ENCODE measurements at regions not wholly inside any gene's neighbourhood (a gene's known extent, or its start where the extent isn't known, plus 50 kb on each side); places are given as distances from the start of the nearest gene placed in this dataset.

- Histone ChIP-seq H2AFZ (no peak overlapping the region), H3K27ac (no peak overlapping the region), H3K9me2 (ENCODE audit: insufficient read depth) (no peaks in the 10 kb centered on the region), H3K36me3 (ENCODE audit: low read depth) (no peaks in the 10 kb centered on the region), H3K79me2 (ENCODE audit: low read depth) (no peaks in the 10 kb centered on the region), H3K9me3 (ENCODE audit: insufficient read depth, low read depth) (no peaks in the 10 kb centered on the region), H4K20me1 (ENCODE audit: insufficient read depth) (no peaks in the 10 kb centered on the region), H3K4me3 (no peak overlapping the region), H3K27me3 (ENCODE audit: insufficient read depth, low read depth) (peaks cover 5% of the 10 kb centered on the region; the same call in 1 of the 2 replicates), H3K4me1 (replicated peaks; ENCODE audit: insufficient read depth) (peaks cover 26% of the 10 kb centered on the region), H3F3A (ENCODE audit: insufficient read depth, low read depth) (peaks cover 30% of the 10 kb centered on the region), H3K4me2 (no peak overlapping the region)
- ChIA-PET POLR2A (ENCODE audit: unreplicated experiment) (no interaction called here), CTCF (interaction anchor here (2.4 kb wide), 1 partner anchor 50 kb away, joined by 6 read pairs; no protein-coding TSS in a partner anchor)
- intact Hi-C loops (cut with micrococcal nuclease; ENCODE audit: unreplicated experiment), result no loop called here
- DNase-seq, result no peak
- no peak for TF ChIP-seq EZH2 (IDR thresholded peaks at IDR 0.05; ENCODE audit: low read depth)
- TF ChIP-seq CTCF (conservative IDR thresholded peaks at IDR 0.05), result no peak
- no TSS peak for BruUV-seq (replicated peaks)
Observed at GRCh38 chr9:121596515-121596914, 54.9 kb upstream of the DAB2IP start.

GRCh38 chr9:121597698-121598166 is 53.7 kb upstream of the DAB2IP start:
- H3K79me2 ChIP-seq (ENCODE audit: low read depth), result no peaks in the 10 kb centered on the region
- H3F3A ChIP-seq (ENCODE audit: insufficient read depth, low read depth), result peaks cover 30% of the 10 kb centered on the region
- H3K9me3 ChIP-seq (ENCODE audit: insufficient read depth, low read depth), result no peaks in the 10 kb centered on the region
- H3K4me1 ChIP-seq (replicated peaks; ENCODE audit: insufficient read depth), result peaks cover 26% of the 10 kb centered on the region
- no peaks in the 10 kb centered on the region for H3K9me2 ChIP-seq (ENCODE audit: insufficient read depth)
- no peak for TF ChIP-seq EZH2 (IDR thresholded peaks at IDR 0.05; ENCODE audit: low read depth)
- no peak for TF ChIP-seq CTCF (conservative IDR thresholded peaks at IDR 0.05)
- H3K27ac ChIP-seq, result peak overlapping the region; percentile 56
- DNase-seq, result no peak
- H3K27me3 ChIP-seq (ENCODE audit: insufficient read depth, low read depth), result no peaks in the 10 kb centered on the region
- intact Hi-C loops (cut with micrococcal nuclease; ENCODE audit: unreplicated experiment), result loop anchor here (2.0 kb wide), 2 partner anchors 39 to 87 kb away; no protein-coding TSS in a partner anchor
- peak overlapping the region; percentile 92; the same call in 1 of the 2 replicates for H3K4me3 ChIP-seq
- H3K4me2 ChIP-seq, result peak overlapping the region; percentile 95
- H3K36me3 ChIP-seq (ENCODE audit: low read depth), result no peaks in the 10 kb centered on the region
- no peaks in the 10 kb centered on the region for H4K20me1 ChIP-seq (ENCODE audit: insufficient read depth)
- BruUV-seq (replicated peaks), result no TSS peak
- CTCF ChIA-PET, result interaction anchor here (0.6 to 2.4 kb wide), 7 partner anchors 12 to 123 kb away, joined by 3 to 6 read pairs (median 3); no protein-coding TSS in a partner anchor
- H2AFZ ChIP-seq, result peak overlapping the region; percentile 83
- POLR2A ChIA-PET (ENCODE audit: unreplicated experiment), result interaction anchor here (0.6 kb wide), 2 partner anchors 382 to 392 kb away, joined by 3 to 6 read pairs; no protein-coding TSS in a partner anchor

GRCh38 chr9:121598167-121598964 is 53.1 kb upstream of the DAB2IP start:
- H3K27me3 ChIP-seq (ENCODE audit: insufficient read depth, low read depth), result no peaks in the 10 kb centered on the region
- H3K4me2 ChIP-seq, result peak overlapping the region; percentile 95
- H3K9me2 ChIP-seq (ENCODE audit: insufficient read depth), result no peaks in the 10 kb centered on the region
- TSS peak; percentile 78 for BruUV-seq (replicated peaks)
- intact Hi-C loops (cut with micrococcal nuclease; ENCODE audit: unreplicated experiment), result loop anchor here (2.0 kb wide), 2 partner anchors 40 to 86 kb away; no protein-coding TSS in a partner anchor
- H2AFZ ChIP-seq, result peak overlapping the region; percentile 83
- peak overlapping the region; percentile 92 for H3K4me3 ChIP-seq
- no peaks in the 10 kb centered on the region for H4K20me1 ChIP-seq (ENCODE audit: insufficient read depth)
- ChIA-PET POLR2A (ENCODE audit: unreplicated experiment) (interaction anchor here (0.5 to 0.6 kb wide), 5 partner anchors 50 to 392 kb away, joined by 3 to 6 read pairs (median 5); no protein-coding TSS in a partner anchor), CTCF (interaction anchor here (0.5 to 2.4 kb wide), 8 partner anchors 11 to 1393 kb away, joined by 3 to 6 read pairs (median 4); no protein-coding TSS in a partner anchor)
- no peaks in the 10 kb centered on the region; the same call in 1 of the 2 replicates for H3K79me2 ChIP-seq (ENCODE audit: low read depth)
- peak overlapping the region; percentile 56 for H3K27ac ChIP-seq
- peak; percentile 90 to 96 for DNase-seq
- peaks cover 30% of the 10 kb centered on the region for H3F3A ChIP-seq (ENCODE audit: insufficient read depth, low read depth)
- peaks cover 26% of the 10 kb centered on the region for H3K4me1 ChIP-seq (replicated peaks; ENCODE audit: insufficient read depth)
- TF ChIP-seq EZH2 (IDR thresholded peaks at IDR 0.05; ENCODE audit: low read depth) (no peak), CTCF (conservative IDR thresholded peaks at IDR 0.05) (peak; percentile 47; the same call in 1 of the 2 replicates)
- H3K36me3 ChIP-seq (ENCODE audit: low read depth), result no peaks in the 10 kb centered on the region
- no peaks in the 10 kb centered on the region for H3K9me3 ChIP-seq (ENCODE audit: insufficient read depth, low read depth)

Measured in PC-9 (cell line).